ENCODE measurements at regions not wholly inside any gene's neighbourhood (a gene's known extent, or its start where the extent isn't known, plus 50 kb on each side); places are given as distances from the start of the nearest gene placed in this dataset.

DNA sequence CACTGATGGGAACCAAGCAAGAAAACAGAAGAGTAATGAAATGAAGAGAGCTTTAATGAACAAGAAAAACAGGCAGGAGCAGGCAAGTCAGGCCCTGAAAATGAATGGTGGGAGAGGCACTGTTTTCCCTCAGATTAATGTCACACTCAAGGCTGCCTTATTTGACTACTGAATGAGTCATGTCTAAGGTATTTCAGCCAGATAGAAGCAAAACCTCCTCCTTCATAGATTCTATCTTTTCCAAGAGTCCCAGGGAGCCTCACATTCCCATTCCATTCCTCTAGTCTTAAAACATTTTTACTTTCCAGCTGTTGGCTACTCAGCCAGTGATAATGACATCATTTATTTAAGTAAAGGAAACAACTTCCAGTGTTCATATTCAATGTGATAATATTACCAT lies 228.4 kb upstream of the NRIP1 start:
- no peak for TF ChIP-seq EZH2 (IDR thresholded peaks at IDR 0.05; ENCODE audit: insufficient read depth, low read length)
- TF ChIP-seq, protein P1, sequence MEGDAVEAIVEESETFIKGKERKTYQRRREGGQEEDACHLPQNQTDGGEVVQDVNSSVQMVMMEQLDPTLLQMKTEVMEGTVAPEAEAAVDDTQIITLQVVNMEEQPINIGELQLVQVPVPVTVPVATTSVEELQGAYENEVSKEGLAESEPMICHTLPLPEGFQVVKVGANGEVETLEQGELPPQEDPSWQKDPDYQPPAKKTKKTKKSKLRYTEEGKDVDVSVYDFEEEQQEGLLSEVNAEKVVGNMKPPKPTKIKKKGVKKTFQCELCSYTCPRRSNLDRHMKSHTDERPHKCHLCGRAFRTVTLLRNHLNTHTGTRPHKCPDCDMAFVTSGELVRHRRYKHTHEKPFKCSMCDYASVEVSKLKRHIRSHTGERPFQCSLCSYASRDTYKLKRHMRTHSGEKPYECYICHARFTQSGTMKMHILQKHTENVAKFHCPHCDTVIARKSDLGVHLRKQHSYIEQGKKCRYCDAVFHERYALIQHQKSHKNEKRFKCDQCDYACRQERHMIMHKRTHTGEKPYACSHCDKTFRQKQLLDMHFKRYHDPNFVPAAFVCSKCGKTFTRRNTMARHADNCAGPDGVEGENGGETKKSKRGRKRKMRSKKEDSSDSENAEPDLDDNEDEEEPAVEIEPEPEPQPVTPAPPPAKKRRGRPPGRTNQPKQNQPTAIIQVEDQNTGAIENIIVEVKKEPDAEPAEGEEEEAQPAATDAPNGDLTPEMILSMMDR (IDR thresholded peaks at IDR 0.05; ENCODE audit: insufficient read depth, low read depth, low read length): no peak

Measured in astrocyte (in vitro differentiated cells and primary cell).